Frontal cortex (tissue), 3 donors: ENCODE measurements at regions not wholly inside any gene's neighbourhood (a gene's known extent, or its start where the extent isn't known, plus 50 kb on each side); places are given as distances from the start of the nearest gene placed in this dataset.

Source experiments
- DNase-seq, 2 donors: peaks; one replicate each; pipeline ENCODE4 v3.0.0; 2012; ENCODE audit warnings: low spot score in 2 of 2
- FAIRE-seq: peaks from 2 replicates; lab custom pipeline; 2012; peaks lifted over from hg19 to GRCh38; lab: Jason Lieb, UNC
- donor health status: control.
- donor health status: control.
- donor health status: control.

GRCh38 chr9:126211441-126212074 is 115.1 kb upstream of the MVB12B start:
- FAIRE-seq (no peak), DNase-seq (no peak)

DNA sequence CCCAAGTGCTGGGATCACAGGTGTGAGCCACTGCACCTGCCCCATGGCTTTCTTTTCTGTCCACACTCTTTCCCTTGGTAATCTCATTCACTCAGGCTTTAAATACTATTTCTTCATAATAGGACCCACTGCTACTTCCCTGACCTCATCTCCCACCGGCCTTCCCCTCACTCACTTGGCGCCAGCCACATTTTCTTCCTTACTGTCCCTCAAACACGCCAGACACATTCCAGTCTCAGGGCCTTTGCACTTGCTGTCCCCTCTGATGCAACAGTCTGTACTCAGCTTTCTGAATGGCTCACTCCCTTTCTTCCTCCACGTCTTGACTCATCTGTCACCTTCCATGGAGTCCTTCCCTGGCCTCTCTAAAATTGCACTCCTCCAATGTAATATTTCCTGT is 111.1 kb upstream of the MVB12B start:
- no peak for FAIRE-seq

GRCh38 chr9:126216826-126217225 is 109.8 kb upstream of the MVB12B start:
- no peak for DNase-seq
- peak; percentile 23 for FAIRE-seq

More for the DNA sequence above, 111.1 kb upstream of the MVB12B start:
- no peak for DNase-seq

DNA sequence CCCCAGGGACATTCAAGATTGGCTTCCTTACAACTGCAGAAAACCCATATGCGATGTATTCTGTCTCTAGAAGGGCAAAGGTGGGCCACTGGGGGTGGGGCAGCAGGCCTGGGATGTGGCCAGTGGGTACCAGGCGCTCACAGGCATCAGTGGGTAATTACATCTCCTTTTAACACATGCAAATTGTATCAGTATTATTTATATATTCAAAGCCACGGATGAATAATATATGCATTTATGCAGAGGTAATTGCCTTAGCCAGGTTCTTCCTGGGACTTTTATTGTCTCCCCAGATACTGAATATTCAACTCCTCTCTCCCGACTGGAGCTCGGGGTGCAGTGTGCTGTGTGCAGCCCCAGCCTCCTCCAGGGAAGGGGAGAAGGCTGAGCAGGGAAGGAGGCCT is 109.4 kb upstream of the MVB12B start:
- FAIRE-seq, result no peak
- no peak for DNase-seq

DNA sequence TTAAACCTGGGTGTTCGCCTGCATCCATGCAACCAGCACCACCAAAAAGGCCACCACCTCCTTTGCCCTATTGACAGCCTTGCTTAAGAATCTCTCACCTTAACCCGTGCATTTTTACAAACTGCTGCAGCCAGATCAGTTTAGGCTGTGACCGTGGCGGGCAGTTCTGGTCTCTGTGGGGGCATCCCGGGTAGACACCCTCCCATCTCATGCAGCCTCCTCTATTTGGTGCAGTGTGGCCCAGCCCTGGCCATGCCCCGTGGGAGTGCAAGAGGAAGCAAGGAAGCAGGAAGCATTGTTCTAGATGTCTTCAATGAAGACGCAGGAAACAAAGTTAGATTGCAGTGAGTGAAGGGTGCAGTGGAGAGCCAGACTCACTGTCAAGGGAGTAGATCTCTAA is 108.8 kb upstream of the MVB12B start:
- FAIRE-seq (no peak), DNase-seq (no peak)

DNA sequence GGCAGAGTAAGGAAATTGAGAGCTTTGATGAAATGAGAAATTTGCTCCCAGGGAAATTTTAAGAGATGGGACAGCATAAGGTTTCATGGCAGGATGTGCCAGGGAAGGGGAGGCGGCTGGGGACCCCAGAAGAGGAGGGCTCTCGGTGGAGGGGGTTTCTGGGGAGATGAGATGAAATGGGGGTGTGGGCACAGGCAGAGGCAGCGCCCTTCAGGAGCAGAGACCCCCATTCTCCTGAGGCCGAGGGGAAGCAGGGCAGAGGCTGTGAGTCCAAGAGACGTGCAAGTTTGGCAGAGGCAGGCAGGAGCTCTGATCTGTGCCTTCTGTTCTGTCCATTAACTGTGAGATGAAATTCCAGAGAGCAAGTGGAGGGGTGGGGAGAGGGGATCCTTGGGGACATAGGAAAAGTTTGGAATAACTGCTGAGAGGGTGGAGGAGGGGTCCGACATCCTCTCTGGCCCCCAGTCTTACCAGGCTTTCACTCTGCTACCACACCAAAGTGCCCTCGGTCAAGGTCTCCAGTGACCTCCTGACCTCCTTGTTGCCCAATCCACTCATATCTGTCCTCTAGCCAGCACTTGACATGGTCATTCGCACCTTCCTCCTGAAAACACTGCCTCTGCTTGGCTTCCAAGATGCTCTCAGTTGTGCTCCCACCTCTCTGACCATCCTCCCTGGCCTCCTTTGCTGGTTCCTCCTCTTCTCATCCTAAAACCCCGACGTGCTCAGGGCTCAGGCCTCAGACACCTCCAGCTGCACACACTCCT is 108.1 kb upstream of the MVB12B start:
- FAIRE-seq (no peak), DNase-seq (no peak)

DNA sequence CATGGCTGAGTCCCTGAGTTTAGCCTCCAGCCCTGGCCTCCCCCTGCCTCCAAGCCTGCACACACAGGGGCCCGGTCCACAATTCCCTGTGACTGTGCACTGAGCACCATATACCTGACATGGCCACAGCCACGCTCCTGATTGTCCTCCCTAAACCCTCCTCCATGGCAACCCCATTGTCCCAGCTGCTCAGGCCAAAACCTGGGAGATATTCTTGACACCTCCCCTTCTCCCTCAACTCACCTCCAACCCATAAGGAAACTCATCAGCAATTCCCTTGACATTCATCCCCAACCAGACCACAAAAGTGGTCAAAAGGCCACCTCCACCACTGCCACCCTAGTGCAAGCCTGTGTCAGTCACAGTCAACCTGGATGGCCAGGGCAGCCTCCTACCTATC is 107.5 kb upstream of the MVB12B start:
- FAIRE-seq (no peak), DNase-seq (no peak)

GRCh38 chr9:126219648-126220063 is 107.0 kb upstream of the MVB12B start:
- DNase-seq (no peak), FAIRE-seq (no peak)

- no peak for FAIRE-seq
- DNase-seq, result no peak
Observed at GRCh38 chr9:126221480-126221879, 105.1 kb upstream of the MVB12B start.

GRCh38 chr9:126222363-126222834 is 104.2 kb upstream of the MVB12B start:
- no peak for FAIRE-seq
- no peak for DNase-seq

DNA sequence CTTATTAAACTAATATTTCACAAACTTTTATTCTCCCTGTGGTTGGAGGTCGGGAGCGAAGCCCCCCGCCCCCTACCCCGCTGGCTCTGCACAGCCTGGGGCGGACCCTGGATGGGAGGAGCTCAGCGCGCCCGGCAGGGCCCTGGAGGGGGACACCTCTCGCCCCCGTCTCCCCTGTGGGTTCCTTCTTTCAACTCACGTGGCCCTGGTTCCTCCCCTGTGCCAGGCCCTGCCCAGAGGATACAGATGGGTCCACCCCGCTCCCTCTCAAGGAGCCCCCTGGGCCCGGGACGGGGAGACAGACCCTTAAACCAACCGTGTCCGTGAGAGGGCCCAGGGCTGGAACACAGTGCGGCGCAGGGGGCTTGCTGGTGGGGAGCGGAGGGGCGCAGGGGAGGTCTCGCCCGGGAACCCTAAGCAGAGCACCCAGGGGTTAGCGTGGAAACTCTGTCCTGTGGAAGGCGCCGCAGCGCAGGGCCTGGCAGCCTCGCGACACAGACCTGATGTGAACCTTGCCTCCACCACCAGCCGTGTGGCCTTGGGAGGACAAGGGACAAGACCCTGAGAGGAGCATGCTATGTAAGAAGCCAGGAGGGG is 103.7 kb upstream of the MVB12B start:
- FAIRE-seq (no peak), DNase-seq (no peak)

GRCh38 chr9:126223798-126224531 is 102.7 kb upstream of the MVB12B start:
- no peak for DNase-seq
- FAIRE-seq, result no peak

- DNase-seq, result no peak
Observed at GRCh38 chr9:126225611-126226609, 100.7 kb upstream of the MVB12B start.

GRCh38 chr9:126226991-126227936 is 99.4 kb upstream of the MVB12B start:
- FAIRE-seq, result no peak
- DNase-seq, result no peak

More at GRCh38 chr9:126225611-126226609, 100.7 kb upstream of the MVB12B start:
- no peak for FAIRE-seq

GRCh38 chr9:126228111-126228780 is 98.4 kb upstream of the MVB12B start:
- no peak for DNase-seq
- no peak for FAIRE-seq

- DNase-seq (peak; percentile 64 to 81), FAIRE-seq (no peak)
Observed at GRCh38 chr9:126228781-126229444, 97.7 kb upstream of the MVB12B start.

GRCh38 chr9:126229501-126229900 is 97.1 kb upstream of the MVB12B start:
- FAIRE-seq (no peak), DNase-seq (no peak)
